Tibial nerve (tissue), 4 donors: ENCODE measurements at regions not wholly inside any gene's neighbourhood (a gene's known extent, or its start where the extent isn't known, plus 50 kb on each side); places are given as distances from the start of the nearest gene placed in this dataset.

Experiments used
- DNase-seq, 2 donors: peaks; one replicate each; pipeline ENCODE4 v3.0.0-alpha.2; 2019; ENCODE audit warnings: low spot score in 2 of 2
- H3K27ac ChIP-seq, 4 donors: fragments of 200-600 bp; sonication (generic) in 3 of 4; one replicate each; pipeline ENCODE4 v1.5.1; 2017 to 2019; ENCODE audit warnings: mild to moderate bottlenecking in 1 of 4
- H3K27me3 ChIP-seq, 2 donors: fragments of 200-600 bp; sonication (generic) in 1 of 2; one replicate each; pipeline versions ENCODE4 v1.5.1 to v1.6.0; 2017 to 2019
- H3K36me3 ChIP-seq, 3 donors: fragments of 200-600 bp; sonication (generic); one replicate each; pipeline ENCODE4 v1.5.1; 2018 to 2019
- H3K4me1 ChIP-seq, 4 donors: fragments of 200-600 bp; sonication (generic) in 3 of 4; one replicate each; pipeline ENCODE4 v1.5.1; 2017 to 2019
- H3K4me3 ChIP-seq, 4 donors: fragments of 200-600 bp; sonication (generic) in 3 of 4; one replicate each; pipeline ENCODE4 v1.5.1; 2017 to 2019; ENCODE audit warnings: mild to moderate bottlenecking in 1 of 4, moderate library complexity in 1 of 4
- H3K9me3 ChIP-seq, 4 donors: fragments of 200-600 bp; sonication (generic) in 3 of 4; one replicate each; pipeline ENCODE4 v1.5.1; 2017 to 2019
- CTCF ChIP-seq, 5 experiments: fragments of 200-600 bp in 3 of 5; fragments of 450-650 bp in 2 of 5; sonication (generic) in 3 of 5; IDR thresholded peaks; one replicate each; pipeline ENCODE4 v1.5.1; 2016 to 2019; ENCODE audit warnings: antibody characterized with exemption in 5 of 5, mild to moderate bottlenecking in 3 of 5, moderate library complexity in 2 of 5
- EP300 ChIP-seq, 2 donors: sonication (generic); formaldehyde crosslinking; IDR thresholded peaks; one replicate each; pipeline ENCODE4 v1.6.1; 2017; ENCODE audit warnings: antibody characterized with exemption in 2 of 2, mild to moderate bottlenecking in 1 of 2
- POLR2A ChIP-seq, 2 donors: fragments of 450-650 bp; IDR thresholded peaks; one replicate each; pipeline ENCODE4 v1.6.1; 2017; ENCODE audit warnings: antibody characterized with exemption in 2 of 2, mild to moderate bottlenecking in 2 of 2, moderate library complexity in 2 of 2
- WGBS, 2 donors: methylation state at CpG; one replicate each; pipeline ENCODE4 v1.1.5; 2018; 5-methylcytosine and 5-hydroxymethylcytosine counted together

GRCh38 chr5:32514806-32515205 is 70.3 kb upstream of the ZFR start:
- TF ChIP-seq EP300 (IDR thresholded peaks at IDR 0.05): no peak
- TF ChIP-seq CTCF (IDR thresholded peaks at IDR 0.05): no peak
- TF ChIP-seq POLR2A (IDR thresholded peaks at IDR 0.05): no peak
- Histone ChIP-seq H3K27me3 (no peaks in the 10 kb centered on the region), H3K4me3 (no peak overlapping the region), H3K27ac (no peak overlapping the region), H3K9me3 (no peaks in the 10 kb centered on the region), H3K36me3 (no peaks in the 10 kb centered on the region), H3K4me1 (no peaks in the 10 kb centered on the region)
- WGBS, 2 donors: 58% methylated on average over 3 of the region's 3 CpGs
- DNase-seq: no peak

GRCh38 chr5:32512926-32513325 is 68.4 kb upstream of the ZFR start:
- no peaks in the 10 kb centered on the region for H3K27me3 ChIP-seq
- no peaks in the 10 kb centered on the region for H3K9me3 ChIP-seq
- TF ChIP-seq POLR2A (IDR thresholded peaks at IDR 0.05) (no peak), CTCF (IDR thresholded peaks at IDR 0.05) (no peak), EP300 (IDR thresholded peaks at IDR 0.05) (no peak)
- no peaks in the 10 kb centered on the region for H3K36me3 ChIP-seq
- no peak overlapping the region for H3K27ac ChIP-seq
- H3K4me3 ChIP-seq: no peak overlapping the region
- DNase-seq: no peak
- no peaks in the 10 kb centered on the region for H3K4me1 ChIP-seq
- 72 to 93% methylated on average over 2 of the region's 2 CpGs for WGBS, 2 donors

GRCh38 chr5:32511776-32512374 is 67.3 kb upstream of the ZFR start:
- peaks cover 0 to 4% (median 0%) of the 10 kb centered on the region in 4 donors for H3K4me1 ChIP-seq
- no peaks in the 10 kb centered on the region for H3K9me3 ChIP-seq
- no peak overlapping the region for H3K4me3 ChIP-seq
- WGBS, 2 donors: 66 to 76% methylated on average over 9 of the region's 9 CpGs
- no peaks in the 10 kb centered on the region for H3K27me3 ChIP-seq
- no peak overlapping the region for H3K27ac ChIP-seq
- H3K36me3 ChIP-seq: no peaks in the 10 kb centered on the region
- no peak for TF ChIP-seq CTCF (IDR thresholded peaks at IDR 0.05)
- no peak for TF ChIP-seq POLR2A (IDR thresholded peaks at IDR 0.05)
- no peak for TF ChIP-seq EP300 (IDR thresholded peaks at IDR 0.05)
- DNase-seq: no peak

- H3K4me3 ChIP-seq: no peak overlapping the region
- no peak overlapping the region for H3K27ac ChIP-seq
- peaks cover 0 to 14% (median 2%) of the 10 kb centered on the region in 4 donors for H3K4me1 ChIP-seq
- H3K9me3 ChIP-seq: no peaks in the 10 kb centered on the region
- DNase-seq: no peak
- TF ChIP-seq CTCF (IDR thresholded peaks at IDR 0.05) (no peak), EP300 (IDR thresholded peaks at IDR 0.05) (no peak), POLR2A (IDR thresholded peaks at IDR 0.05) (no peak)
- H3K27me3 ChIP-seq: no peaks in the 10 kb centered on the region
- H3K36me3 ChIP-seq: no peaks in the 10 kb centered on the region
- 0 to 47% methylated on average over 1 of the region's 1 CpG for WGBS, 2 donors
Observed at GRCh38 chr5:32510860-32511259, 66.3 kb upstream of the ZFR start.

- Histone ChIP-seq H3K27me3 (no peaks in the 10 kb centered on the region), H3K4me3 (no peak overlapping the region), H3K4me1 (peaks cover 0 to 32% (median 11%) of the 10 kb centered on the region in 4 donors), H3K36me3 (no peaks in the 10 kb centered on the region), H3K9me3 (no peaks in the 10 kb centered on the region), H3K27ac (no peak overlapping the region)
- DNase-seq: no peak
- no peak for TF ChIP-seq CTCF (IDR thresholded peaks at IDR 0.05)
- TF ChIP-seq POLR2A (IDR thresholded peaks at IDR 0.05): no peak
- no peak for TF ChIP-seq EP300 (IDR thresholded peaks at IDR 0.05)
- WGBS, 2 donors: 81 to 91% methylated on average over 8 of the region's 8 CpGs
Observed at GRCh38 chr5:32508806-32509805, 64.6 kb upstream of the ZFR start.
